Coronary artery (tissue), 2 donors: ENCODE measurements at regions not wholly inside any gene's neighbourhood (a gene's known extent, or its start where the extent isn't known, plus 50 kb on each side); places are given as distances from the start of the nearest gene placed in this dataset.
A peak's percentile ranks its signal among the peaks of the same experiment; 100 is the strongest.
"Not testable (repeated sequence)": the region's sequence is repeated elsewhere in the genome, so short reads cannot be mapped to it uniquely, and the experiment has no call there.

Experiments
- DNase-seq: peaks from one replicate; pipeline ENCODE4 v3.0.0-alpha.2; 2017; ENCODE audit warnings: low spot score
- H3K27ac ChIP-seq, 2 donors: fragments of 200-600 bp; sonication (generic); one replicate each; pipeline ENCODE4 v1.5.1; 2016 to 2019
- H3K4me3 ChIP-seq: fragments of 200-600 bp; sonication (generic); 2 replicates; pipeline ENCODE4 v1.5.1; 2016; ENCODE audit warnings: mild to moderate bottlenecking, moderate library complexity
- CTCF ChIP-seq: fragments of 200-600 bp; sonication (generic); IDR thresholded peaks from one replicate; pipeline ENCODE4 v1.5.1; 2019; ENCODE audit warnings: antibody characterized with exemption

- no peak for TF ChIP-seq CTCF
- no peak overlapping the region for H3K4me3 ChIP-seq
- H3K27ac ChIP-seq = no peak overlapping the region
- no peak for DNase-seq
These were observed 87.6 kb downstream of the GPR65 start for GRCh38 chr14:88092529-88092928.

- no peak for TF ChIP-seq CTCF
- Histone ChIP-seq H3K4me3 (no peak overlapping the region), H3K27ac (no peak overlapping the region)
- no peak for DNase-seq
These were observed 90.9 kb downstream of the GPR65 start for GRCh38 chr14:88095791-88096190.

GRCh38 chr14:88098163-88098562, 93.2 kb downstream of the GPR65 start:
- Histone ChIP-seq H3K27ac (no peak overlapping the region), H3K4me3 (no peak overlapping the region)
- no peak for DNase-seq
- TF ChIP-seq CTCF = no peak

GRCh38 chr14:88104710-88105109, 99.8 kb downstream of the GPR65 start:
- Histone ChIP-seq H3K4me3 (no peak overlapping the region), H3K27ac (no peak overlapping the region)
- no peak for TF ChIP-seq CTCF
- DNase-seq = no peak

- TF ChIP-seq CTCF = no peak
- Histone ChIP-seq H3K27ac (no peak overlapping the region), H3K4me3 (no peak overlapping the region)
- no peak for DNase-seq
These were observed 101.4 kb downstream of the GPR65 start for GRCh38 chr14:88106377-88106776.

- not testable (repeated sequence) for H3K4me3 ChIP-seq, DNase-seq, H3K27ac ChIP-seq
These were observed 122.7 kb downstream of the GPR65 start for GRCh38 chr14:88127669-88128068.

- TF ChIP-seq CTCF = no peak
- peak overlapping the region in 1 of 2 donors; percentile 1 for H3K27ac ChIP-seq
- no peak for DNase-seq
- no peak overlapping the region for H3K4me3 ChIP-seq
These were observed 123.9 kb downstream of the GPR65 start for GRCh38 chr14:88128816-88129215.
